HG02973 (cell line): ENCODE measurements at regions not wholly inside any gene's neighbourhood (a gene's known extent, or its start where the extent isn't known, plus 50 kb on each side); places are given as distances from the start of the nearest gene placed in this dataset.
"Not testable (repeated sequence)": the region's sequence is repeated elsewhere in the genome, so short reads cannot be mapped to it uniquely, and the experiment has no call there.

Experiments
- ATAC-seq: cut with Tn5 transposase; IDR thresholded peaks from one replicate; pipeline ENCODE4 v1.9.1; 2021; ENCODE audit warnings: moderate library complexity; ENCODE audit not compliant: unreplicated experiment

GRCh38 chr1:106290805-106291501 is 765.5 kb upstream of the PRMT6 start:
- ATAC-seq = no peak

GRCh38 chr1:106292130-106292529 is 764.3 kb upstream of the PRMT6 start:
- no peak for ATAC-seq

DNA sequence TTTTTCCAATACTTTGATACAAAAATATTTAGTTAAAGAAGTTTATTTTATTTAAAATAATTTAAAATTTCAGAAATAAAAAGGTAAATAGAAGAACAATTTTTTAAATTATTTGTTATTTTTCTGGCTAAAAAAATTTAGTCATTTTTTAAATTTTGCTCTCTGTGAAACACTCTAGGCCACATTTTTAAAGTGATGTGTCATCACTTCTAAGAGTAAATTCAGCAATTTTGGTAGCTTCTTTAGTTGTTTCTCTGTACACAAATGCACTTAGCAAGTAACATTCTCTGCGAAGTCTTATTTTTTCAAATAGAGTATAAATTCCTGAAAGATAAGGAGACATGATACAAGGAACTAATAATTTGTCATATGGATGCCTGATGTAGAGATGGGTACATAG is 760.0 kb upstream of the PRMT6 start:
- ATAC-seq = no peak

- no peak for ATAC-seq
Observed at GRCh38 chr1:106304106-106304505, 752.4 kb upstream of the PRMT6 start.

DNA sequence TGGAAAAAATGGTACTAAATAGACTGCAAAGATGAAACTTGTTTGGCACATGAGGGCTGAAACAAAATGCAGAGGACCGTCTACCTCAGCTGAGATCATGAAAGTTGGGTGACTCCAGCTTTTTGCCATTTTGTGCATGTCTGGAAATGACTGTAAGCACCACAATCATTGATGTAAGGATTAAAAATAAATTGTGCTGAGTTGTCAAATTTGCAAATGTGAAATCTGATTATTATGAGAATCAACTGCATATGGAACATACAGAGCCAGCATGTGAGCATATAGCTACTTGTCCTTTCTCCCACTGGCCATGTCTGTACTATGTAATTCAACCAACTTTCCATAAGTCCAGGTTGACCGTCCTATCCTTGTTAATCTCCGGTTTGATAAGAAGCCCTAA is 736.9 kb upstream of the PRMT6 start:
- ATAC-seq = no peak

DNA sequence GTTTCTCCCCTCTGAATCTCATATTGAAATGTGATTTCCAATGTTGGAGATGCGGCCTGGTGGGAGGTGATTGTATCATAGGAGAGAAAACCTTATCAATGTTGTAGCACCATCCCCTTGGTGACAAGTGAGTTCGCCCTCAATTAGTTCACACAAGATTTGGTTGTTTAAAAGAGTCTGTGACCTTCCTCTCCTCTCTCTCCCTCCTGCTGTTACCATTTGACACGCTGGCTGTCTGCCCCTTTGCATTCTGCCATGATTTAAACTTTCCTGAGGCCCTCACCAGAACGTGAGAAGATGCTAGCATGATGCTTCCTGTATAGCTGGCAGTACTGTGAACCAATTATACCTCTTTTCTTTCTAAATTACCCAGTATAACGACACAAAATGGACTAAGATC is 730.9 kb upstream of the PRMT6 start:
- ATAC-seq = no peak

- no peak for ATAC-seq
Observed at GRCh38 chr1:106344494-106344893, 712.0 kb upstream of the PRMT6 start.

GRCh38 chr1:106360252-106360651 is 696.2 kb upstream of the PRMT6 start:
- ATAC-seq = no peak

DNA sequence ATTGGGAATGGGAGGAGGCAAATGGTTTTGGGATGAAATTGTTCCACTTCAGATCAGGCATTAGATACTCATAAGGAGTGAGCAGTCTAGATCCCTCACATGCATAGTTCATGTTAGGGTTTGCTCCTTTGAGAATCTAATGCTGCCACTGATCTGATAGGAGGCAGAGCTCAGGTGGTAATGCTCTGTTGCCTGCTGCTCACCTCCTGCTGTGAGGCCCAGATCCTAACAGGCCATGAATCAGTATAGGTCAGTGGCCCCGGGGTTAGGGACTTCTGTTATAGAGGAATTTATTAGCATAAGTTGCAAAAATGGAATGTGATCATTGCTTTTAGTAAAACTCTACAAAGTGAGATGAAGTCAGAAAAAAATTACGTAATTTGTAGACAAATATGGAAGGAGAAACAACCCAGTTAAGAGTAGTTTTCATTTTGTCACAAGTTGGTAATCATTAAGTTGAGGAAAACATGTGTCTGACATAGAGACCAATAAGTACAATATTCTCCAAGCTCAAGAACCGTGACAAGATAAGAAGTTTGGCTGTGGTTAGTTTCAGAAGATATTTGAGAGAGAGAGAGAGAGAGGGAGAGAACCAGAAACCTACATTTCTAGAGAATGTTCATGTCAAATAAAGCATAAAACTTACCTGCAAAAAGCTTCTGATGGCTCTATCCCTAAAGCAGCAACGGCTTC is 689.7 kb upstream of the PRMT6 start:
- ATAC-seq = no peak

DNA sequence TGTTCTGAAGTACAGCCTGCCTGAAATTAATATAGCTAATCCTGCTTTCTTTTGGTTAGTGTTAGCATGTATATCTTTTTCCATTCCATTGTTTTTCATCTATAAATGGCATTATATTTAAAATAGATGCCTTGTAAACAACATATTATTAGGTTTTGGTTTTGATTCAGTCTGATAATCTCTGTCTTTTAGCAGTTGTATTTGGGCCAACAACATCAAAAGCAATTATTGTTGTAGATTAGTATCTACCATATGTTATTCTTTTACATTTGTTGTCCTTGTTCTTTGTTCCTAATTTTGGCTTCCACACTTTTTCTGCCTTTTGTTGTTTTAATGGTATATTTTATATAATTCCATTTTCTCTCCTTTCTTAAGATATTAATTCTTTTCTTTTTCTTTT is 678.2 kb upstream of the PRMT6 start:
- no peak for ATAC-seq

DNA sequence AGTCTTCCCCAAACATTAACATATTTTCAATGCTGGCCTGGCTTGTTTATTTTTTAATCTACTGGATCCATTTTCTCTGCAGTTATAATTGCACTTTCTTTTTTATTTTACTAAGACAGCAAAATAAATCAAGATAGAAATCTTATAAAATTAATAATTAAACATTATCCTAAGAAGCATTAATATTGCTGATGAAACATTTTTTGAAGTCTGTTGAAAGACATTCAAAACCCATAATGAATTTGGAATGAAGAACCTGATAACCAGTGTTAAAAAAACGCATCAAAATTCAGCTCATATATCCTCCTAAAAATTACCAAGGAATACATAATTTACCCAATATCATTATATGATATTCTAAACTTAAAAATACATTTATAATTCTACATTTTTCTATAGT is 675.7 kb upstream of the PRMT6 start:
- ATAC-seq = no peak

- ATAC-seq = not testable (repeated sequence)
Observed at GRCh38 chr1:106389160-106389559, 667.3 kb upstream of the PRMT6 start.

DNA sequence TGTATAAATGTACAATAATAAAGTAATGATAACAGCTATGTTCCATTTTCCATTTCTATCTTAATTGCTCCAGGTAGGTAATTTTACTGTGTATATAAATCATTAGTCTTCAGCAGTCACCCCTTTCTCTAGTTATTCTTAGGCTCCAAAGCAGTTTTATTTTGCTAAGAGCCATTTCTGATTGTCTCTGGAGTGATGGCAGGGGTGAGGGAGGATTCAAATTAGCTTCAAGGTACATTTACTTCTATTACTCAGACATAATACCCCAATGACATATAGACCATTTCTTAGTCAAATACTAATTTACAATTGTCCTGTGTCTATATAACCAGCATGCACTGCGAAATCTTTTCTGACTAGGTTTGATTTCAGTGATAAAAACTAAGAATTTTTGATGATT is 663.4 kb upstream of the PRMT6 start:
- ATAC-seq = no peak

GRCh38 chr1:106396020-106396419 is 660.5 kb upstream of the PRMT6 start:
- ATAC-seq = no peak

GRCh38 chr1:106398391-106398790 is 658.1 kb upstream of the PRMT6 start:
- ATAC-seq = no peak

GRCh38 chr1:106406114-106406513 is 650.4 kb upstream of the PRMT6 start:
- ATAC-seq = no peak

- not testable (repeated sequence) for ATAC-seq
Observed at GRCh38 chr1:106412321-106412720, 644.2 kb upstream of the PRMT6 start.

- ATAC-seq = no peak
Observed at GRCh38 chr1:106435269-106435668, 621.2 kb upstream of the PRMT6 start.

DNA sequence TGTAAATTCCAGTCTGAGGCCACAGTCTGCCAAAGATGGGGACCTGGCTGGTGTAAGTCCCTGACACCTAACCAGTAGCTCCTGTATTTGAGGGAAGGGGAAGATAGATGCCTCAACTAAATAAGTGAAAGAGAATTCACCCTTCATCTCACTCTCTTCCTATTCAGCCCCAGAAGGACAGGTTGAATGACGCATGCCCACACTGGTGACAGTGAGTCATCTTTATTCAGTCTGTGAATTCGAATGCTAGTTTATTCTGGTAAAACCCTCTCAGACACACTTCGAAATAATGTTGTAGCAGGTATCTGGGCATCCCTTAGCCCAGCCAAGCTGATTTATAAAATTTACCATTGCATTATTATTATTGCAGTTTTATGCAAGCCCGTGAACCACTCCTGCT is 617.0 kb upstream of the PRMT6 start:
- no peak for ATAC-seq

DNA sequence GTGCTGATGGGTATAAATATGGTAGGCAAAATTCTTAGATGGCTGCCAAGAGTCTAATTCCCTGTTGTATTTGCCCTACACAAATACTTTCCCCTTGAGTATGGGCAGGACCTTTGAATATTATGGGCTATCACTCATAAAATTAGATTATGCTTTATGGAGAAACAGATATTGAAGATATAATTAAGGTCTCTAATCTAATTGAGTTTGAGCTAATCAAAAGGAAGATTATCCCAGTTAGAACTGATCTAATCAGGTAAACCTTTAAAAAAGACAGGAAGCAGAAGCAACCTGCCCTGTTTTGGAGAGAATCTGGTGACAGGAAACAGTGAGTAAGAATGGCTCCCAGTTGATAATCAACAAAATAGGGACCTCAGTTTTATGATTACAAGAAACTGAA is 609.0 kb upstream of the PRMT6 start:
- no peak for ATAC-seq

DNA sequence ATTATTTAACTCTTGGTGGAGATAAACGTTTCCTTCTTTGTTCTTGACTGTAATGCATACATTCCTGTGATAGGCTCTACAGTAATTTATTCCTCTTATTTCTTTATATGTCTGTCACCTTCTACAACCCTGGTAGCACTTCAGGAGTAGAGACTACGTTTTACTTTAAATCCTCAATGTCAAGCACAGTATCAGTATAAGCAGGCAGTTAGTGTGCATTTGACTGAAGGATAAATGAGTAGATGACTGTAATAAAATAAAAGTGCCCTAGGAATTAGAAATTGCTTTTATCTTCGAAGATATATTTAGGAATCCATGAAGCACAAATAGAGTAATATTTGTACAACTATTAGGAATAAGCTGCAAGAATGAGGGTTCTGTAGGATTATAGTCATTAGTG is 599.6 kb upstream of the PRMT6 start:
- no peak for ATAC-seq

DNA sequence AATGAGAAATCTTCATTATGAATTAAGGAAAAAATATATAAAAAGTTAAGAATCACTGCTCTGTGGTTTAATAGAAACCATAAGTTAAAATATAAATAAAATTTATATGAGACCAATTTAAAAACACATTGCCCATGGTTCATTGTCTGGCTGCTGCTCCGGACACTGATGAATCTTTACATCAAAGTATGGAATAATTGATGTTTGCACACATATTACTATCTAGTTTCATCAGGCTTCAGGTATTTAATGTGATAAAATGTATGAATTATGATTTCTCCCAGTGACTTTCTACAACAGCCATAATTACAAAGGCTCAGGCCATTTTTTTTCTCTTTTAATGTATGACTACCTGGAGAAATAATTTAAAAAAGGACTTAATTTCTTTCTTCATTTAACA is 599.1 kb upstream of the PRMT6 start:
- ATAC-seq = no peak

- ATAC-seq = no peak
Observed at GRCh38 chr1:106458866-106459265, 597.6 kb upstream of the PRMT6 start.
